Epithelial cell of proximal tubule (primary cell): ENCODE measurements at regions not wholly inside any gene's neighbourhood (a gene's known extent, or its start where the extent isn't known, plus 50 kb on each side); places are given as distances from the start of the nearest gene placed in this dataset.

Experiments used
- DNase-seq: peaks from one replicate; pipeline ENCODE4 v3.0.0-alpha.2; 2011; ENCODE audit warnings: low read depth
- H3K4me3 ChIP-seq: 2 replicates; pipeline ENCODE4 v1.5.1; 2011; ENCODE audit warnings: low read depth, mild to moderate bottlenecking, low read length
- TF ChIP-seq, protein P1 (sequence below): conservative IDR thresholded peaks from 2 replicates; pipeline ENCODE4 v1.5.1; 2012; ENCODE audit warnings: low read depth, mild to moderate bottlenecking, low read length

DNA sequence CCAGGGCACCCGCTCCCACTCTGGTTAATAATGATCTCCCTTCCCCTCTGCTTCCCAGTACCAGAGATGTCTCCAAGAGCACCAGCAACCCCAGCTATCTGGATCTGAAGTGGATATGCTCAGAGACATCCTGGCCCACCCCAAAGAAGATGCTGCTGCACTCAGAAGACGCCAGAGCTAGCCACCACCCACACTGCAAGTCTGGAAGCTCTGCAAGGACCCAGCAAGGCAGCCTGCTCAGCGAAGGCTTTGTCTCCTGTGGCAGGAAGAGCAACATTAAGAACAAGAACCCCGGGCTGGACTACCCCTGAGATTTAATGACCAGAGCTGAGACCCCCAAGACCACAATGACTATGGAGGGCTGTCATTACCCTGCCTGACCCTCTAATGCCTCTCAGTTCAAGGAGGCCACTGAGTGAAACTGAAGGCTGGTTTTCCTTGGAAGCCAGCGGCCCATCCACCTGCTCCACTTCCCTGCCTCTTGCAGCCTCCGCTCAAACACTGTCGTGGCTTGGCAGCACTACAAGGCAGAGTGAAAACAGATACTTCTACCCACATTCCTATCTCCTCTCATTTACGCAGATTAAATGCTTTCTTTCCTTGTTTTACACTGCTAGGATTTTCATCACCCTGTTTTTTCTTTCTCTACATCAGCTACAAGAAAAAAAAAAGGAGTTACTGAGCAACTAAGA lies 202.2 kb downstream of the SNX10 start:
- no peak overlapping the region for H3K4me3 ChIP-seq
- no peak for DNase-seq
- TF ChIP-seq, protein P1, sequence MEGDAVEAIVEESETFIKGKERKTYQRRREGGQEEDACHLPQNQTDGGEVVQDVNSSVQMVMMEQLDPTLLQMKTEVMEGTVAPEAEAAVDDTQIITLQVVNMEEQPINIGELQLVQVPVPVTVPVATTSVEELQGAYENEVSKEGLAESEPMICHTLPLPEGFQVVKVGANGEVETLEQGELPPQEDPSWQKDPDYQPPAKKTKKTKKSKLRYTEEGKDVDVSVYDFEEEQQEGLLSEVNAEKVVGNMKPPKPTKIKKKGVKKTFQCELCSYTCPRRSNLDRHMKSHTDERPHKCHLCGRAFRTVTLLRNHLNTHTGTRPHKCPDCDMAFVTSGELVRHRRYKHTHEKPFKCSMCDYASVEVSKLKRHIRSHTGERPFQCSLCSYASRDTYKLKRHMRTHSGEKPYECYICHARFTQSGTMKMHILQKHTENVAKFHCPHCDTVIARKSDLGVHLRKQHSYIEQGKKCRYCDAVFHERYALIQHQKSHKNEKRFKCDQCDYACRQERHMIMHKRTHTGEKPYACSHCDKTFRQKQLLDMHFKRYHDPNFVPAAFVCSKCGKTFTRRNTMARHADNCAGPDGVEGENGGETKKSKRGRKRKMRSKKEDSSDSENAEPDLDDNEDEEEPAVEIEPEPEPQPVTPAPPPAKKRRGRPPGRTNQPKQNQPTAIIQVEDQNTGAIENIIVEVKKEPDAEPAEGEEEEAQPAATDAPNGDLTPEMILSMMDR = no peak

DNA sequence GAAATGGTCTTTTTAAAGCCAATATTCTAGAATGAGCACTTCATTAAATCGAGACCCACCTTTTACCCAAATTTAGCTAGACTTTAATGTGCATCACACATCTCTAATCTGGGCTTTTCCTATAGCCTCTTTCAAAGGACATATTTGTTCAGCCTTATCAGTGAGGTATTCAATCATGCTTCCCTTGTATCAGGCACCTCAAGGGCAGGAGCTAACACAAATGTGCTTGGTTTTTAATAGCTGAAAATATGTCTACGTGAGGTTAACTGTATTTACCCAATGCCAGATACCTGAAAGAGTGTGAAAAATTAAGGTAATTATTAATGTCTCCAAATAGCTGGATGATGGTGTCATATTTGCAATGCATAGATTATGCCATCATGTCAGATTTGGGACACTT lies 203.9 kb downstream of the SNX10 start:
- no peak overlapping the region for H3K4me3 ChIP-seq
- TF ChIP-seq, protein P1 = no peak
- no peak for DNase-seq

DNA sequence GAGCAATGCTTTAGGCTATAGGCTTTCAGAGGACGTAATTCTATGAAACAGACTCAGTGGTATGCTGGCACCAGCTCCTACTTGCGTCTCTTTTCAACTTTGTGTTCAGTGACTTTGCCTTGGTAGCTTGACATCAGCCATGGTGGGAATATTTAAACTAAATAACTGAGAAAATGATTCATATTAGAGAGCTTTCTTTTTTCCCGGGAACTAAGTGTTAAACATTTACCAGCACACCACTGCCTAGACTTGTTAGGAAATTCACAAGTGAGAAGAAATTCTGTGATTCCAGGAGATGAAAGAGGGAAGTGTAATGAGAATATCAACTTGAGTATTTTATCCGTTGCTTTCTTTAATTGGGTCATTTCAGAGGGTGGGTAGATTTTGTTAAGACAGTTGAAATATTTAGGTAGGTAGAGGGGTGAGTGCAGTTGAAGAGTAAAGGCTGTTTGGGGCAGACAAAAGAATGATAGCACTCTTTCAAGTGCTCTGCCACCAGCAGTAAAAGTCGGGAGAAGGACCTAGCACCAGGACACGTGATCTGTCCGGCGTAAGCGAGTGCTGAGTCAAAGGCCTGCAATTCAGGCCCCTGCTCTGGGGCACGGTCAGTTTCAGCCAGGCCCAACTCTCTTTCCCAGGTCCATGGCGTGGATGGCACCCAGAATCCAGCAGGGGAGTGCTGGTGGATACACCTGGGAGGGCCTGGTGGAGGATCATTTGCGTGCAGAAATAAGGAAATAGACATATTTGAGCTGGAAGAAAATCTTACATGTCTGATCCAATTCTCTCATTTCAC lies 206.3 kb downstream of the SNX10 start:
- peak; percentile 67 for DNase-seq

DNA sequence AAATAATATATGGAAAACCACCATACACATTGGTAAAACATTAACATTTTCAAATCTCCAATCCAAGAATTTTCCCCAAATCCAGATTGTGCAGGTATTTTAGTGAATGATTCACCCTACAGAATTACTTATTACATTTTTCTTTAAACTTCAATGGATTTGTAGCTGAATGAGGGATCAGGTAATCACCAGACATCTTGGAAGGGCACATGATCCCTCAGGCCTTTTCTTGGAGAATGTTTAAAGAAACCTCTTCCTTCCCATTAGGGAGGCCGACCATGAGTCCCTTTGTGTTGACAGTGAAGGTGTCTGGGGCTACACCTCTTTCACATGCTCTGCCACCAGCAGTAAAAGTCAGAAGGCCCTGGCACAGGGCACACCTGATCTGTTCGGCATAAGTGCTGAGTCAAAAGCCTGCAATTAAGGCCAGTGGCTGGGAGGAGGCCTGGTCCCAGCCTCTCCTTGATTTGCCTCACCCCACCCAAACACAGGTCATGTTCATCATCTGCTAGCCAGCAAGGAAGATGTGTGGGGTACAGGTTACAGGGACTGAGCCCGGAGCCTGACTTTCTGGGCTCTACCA lies 207.7 kb downstream of the SNX10 start:
- DNase-seq = no peak
- TF ChIP-seq, protein P1 = no peak
- H3K4me3 ChIP-seq = no peak overlapping the region

More for the DNA sequence above, 206.3 kb downstream of the SNX10 start:
- TF ChIP-seq, protein P1 = no peak
- H3K4me3 ChIP-seq = peak overlapping the region; percentile 25

DNA sequence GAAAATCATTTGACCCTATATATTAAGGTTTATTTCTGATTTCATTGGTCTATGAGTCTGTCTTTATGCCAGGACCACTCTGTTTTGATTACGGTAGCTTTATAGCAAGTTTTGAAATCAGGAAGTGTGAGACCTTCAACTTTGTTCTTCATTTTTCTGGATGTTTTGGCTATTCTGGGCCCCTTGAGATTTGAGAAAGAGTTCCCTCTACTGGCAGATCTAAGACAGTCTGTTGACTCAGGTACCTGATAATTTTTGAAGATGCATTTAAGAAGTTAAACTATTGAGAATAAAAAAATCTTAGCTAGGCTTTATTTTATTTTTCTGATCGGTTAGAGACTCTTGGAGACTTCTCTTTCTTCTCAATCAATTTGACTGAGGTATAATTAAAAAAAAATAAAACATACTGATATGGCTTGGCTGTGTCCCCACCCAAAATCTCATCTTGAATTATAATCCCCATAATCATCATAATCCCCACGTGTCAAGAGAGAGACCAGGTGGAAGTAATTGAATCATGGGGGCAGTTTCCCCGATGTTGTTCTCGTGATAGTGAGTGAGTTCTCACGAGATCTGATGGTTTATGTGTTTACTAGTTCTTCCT lies 209.2 kb downstream of the SNX10 start:
- TF ChIP-seq, protein P1 = peak; percentile 75
- no peak for DNase-seq
- no peak overlapping the region for H3K4me3 ChIP-seq

DNA sequence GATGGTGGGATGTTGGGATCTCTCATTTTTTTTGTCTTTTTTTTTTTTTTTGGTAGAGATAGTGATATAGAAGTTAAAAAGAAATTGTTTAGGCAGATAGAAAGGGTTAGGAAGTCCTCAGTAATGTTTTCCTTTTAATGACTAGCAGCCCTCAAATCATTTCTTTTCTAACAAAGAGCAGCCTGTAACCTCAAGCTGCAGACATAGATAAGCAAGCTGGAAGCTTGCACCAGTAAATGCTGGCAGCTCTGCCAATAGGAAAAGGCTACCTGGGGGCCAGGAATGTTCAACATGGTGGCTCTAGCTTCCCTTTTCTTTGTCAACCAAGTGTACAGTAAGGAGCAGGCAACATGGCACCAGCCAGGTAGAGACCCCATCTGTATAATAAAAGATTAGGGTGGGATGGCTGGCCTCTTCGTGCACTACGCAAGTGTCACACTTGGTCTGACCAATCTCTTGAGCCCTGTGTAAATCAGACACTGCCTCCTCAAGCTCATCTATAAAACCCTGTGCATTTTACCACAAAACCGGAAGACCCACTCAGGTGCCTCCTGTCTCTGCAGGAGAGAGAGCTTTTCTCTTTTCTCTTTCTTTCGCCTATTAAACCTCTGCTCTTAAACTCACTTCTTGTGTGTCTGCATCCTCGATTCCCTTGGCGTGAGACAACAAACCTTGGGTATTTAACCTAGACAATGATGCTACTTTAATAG lies 212.9 kb downstream of the SNX10 start:
- H3K4me3 ChIP-seq = no peak overlapping the region
- DNase-seq = no peak
- TF ChIP-seq, protein P1 = no peak
